ENCODE measurements at regions not wholly inside any gene's neighbourhood (a gene's known extent, or its start where the extent isn't known, plus 50 kb on each side); places are given as distances from the start of the nearest gene placed in this dataset.

- intact Hi-C loops (cut with micrococcal nuclease) (no loop called here), in situ Hi-C loops (cut with MboI) (no loop called here)
- CTCF ChIA-PET (ENCODE audit: low intra/inter-chr PET ratio) = no interaction called here
- Histone ChIP-seq H3K4me2 (ENCODE audit: insufficient read depth, low read length) (no peak overlapping the region), H3K79me2 (ENCODE audit: control insufficient read depth, insufficient read depth, low read length) (no peaks in the 10 kb centered on the region), H3K27me3 (ENCODE audit: control insufficient read depth in 2 of 2, insufficient read depth in 2 of 2, low read length in 2 of 2) (no peaks in the 10 kb centered on the region), H4K20me1 (replicated peaks; ENCODE audit: control insufficient read depth, insufficient read depth, low read length) (no peaks in the 10 kb centered on the region; the same call in 1 of the 2 replicates), H3K4me3 (no peak overlapping the region), H2AFZ (ENCODE audit: low read depth, low read length) (no peak overlapping the region), H3K36me3 (ENCODE audit: control insufficient read depth, insufficient read depth, low read length) (no peaks in the 10 kb centered on the region), H3K27ac (ENCODE audit: extremely low read depth, low read depth, low read length) (no peak overlapping the region), H3K4me1 (replicated peaks in 1 of 2; ENCODE audit: control insufficient read depth in 2 of 2, insufficient read depth in 2 of 2, low read length in 2 of 2) (peaks cover 0 to 8% of the 10 kb centered on the region in 2 experiments; a peak in 1 of 5 replicates), H3K9me3 (replicated peaks; ENCODE audit: control insufficient read depth, insufficient read depth, low read depth, low read length) (no peaks in the 10 kb centered on the region), H3K9ac (ENCODE audit: insufficient read depth in 1 of 2, low read depth in 2 of 2, low read length in 2 of 2) (no peak overlapping the region), H3K9me1 (ENCODE audit: control insufficient read depth, insufficient read depth, low read length) (no peaks in the 10 kb centered on the region)
- DNase-seq (ENCODE audit: extremely low read depth in 1 of 4, low spot score in 3 of 4) (no peak), ATAC-seq (no peak), FAIRE-seq (no peak)
- no peak for TF ChIP-seq EHMT2 (IDR thresholded peaks at IDR 0.05)
- TF ChIP-seq L3MBTL2 (IDR thresholded peaks at IDR 0.05) = no peak
- TF ChIP-seq ZNF263 (CRISPR knock-in tag; IDR thresholded peaks at IDR 0.05; ENCODE audit: borderline replicate concordance) = no peak
- no peak for TF ChIP-seq ZNF76 (CRISPR knock-in tag; IDR thresholded peaks at IDR 0.05; ENCODE audit: borderline replicate concordance)
- TF ChIP-seq ZNF785 (CRISPR knock-in tag; IDR thresholded peaks at IDR 0.05) = no peak
- no peak for TF ChIP-seq ZNF23 (CRISPR knock-in tag; IDR thresholded peaks at IDR 0.05)
- no peak for TF ChIP-seq RBM15 (IDR thresholded peaks at IDR 0.05; ENCODE audit: insufficient read depth, low read length)
- TF ChIP-seq SRSF7 (optimal IDR thresholded peaks at IDR 0.05; ENCODE audit: low read depth, low read length) = no peak
- TF ChIP-seq NFYB (IDR thresholded peaks at IDR 0.05; ENCODE audit: extremely low read depth, insufficient read length) = no peak
- TF ChIP-seq ZNF740 (CRISPR knock-in tag; IDR thresholded peaks at IDR 0.05) = no peak
- no peak for TF ChIP-seq ZNF740 (tag; IDR thresholded peaks at IDR 0.05)
- POLR2A ChIA-PET = no interaction called here
- 57% methylated on average over 7 of the region's 7 CpGs for WGBS (ENCODE audit: insufficient coverage, low coverage, missing lambda C conversion rate)
- BruUV-seq (replicated peaks) = no TSS peak
These were observed 315.8 kb upstream of the TEX13C start for GRCh38 chrX:125003746-125004446.

All from K562 (cell line).